ENCODE measurements at regions not wholly inside any gene's neighbourhood (a gene's known extent, or its start where the extent isn't known, plus 50 kb on each side); places are given as distances from the start of the nearest gene placed in this dataset.
"Not testable (repeated sequence)": the region's sequence is repeated elsewhere in the genome, so short reads cannot be mapped to it uniquely, and the experiment has no call there.

DNA sequence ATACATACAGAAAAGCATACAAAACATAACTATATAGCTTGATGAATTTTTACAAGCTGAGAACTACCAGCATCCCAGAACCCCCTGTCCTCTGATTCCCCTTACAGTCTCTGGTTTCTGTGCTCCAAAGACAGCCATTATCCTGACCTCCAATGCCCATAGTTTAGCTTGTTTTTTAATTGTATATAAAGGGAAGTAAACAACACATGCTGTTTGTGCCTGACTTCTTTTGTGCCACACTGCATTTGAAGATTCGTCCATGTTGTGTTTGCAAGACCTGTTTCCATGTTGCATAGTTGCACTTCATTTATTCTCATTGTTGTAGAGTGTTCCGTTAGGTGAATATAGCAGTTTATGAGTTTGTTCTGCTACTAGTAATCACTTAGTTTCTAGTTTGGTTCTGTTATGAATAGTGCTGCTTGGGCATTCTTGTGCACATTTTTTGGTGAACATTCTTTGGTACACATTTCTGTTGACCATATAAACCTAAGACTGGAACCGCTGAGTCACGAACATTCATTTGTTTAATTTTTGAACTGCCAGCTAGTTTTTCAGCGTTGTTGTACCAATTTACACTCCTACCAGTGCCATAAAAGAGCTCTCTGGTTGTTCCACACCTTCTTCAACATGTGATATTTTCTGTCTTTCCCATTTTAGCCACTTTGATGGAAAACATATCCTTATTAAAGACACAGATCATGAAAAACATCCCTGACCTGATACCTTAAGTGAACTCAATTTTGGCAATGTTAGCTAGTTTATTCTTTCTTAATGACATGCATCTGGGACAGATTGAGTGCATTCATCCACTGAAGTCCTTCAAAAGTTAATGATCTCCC, 78.1 kb upstream of the ANXA1 start:
- H3K27ac ChIP-seq, result no peak overlapping the region
- DNase-seq, result no peak
- H3K4me3 ChIP-seq, result no peak overlapping the region

GRCh38 chr9:73067074-73067473, 84.6 kb upstream of the ANXA1 start:
- Histone ChIP-seq H3K4me3 (no peak overlapping the region), H3K27ac (no peak overlapping the region)
- DNase-seq, result no peak

More for the DNA sequence above, 78.1 kb upstream of the ANXA1 start:
- no peaks in the 10 kb centered on the region for H3K4me1 ChIP-seq
- H3K27me3 ChIP-seq, result peaks cover 3% of the 10 kb centered on the region; the same call in 1 of the 2 replicates
- H3K9me3 ChIP-seq (replicated peaks), result no peaks in the 10 kb centered on the region
- H3K36me3 ChIP-seq, result no peaks in the 10 kb centered on the region

GRCh38 chr9:73065439-73065838, 86.2 kb upstream of the ANXA1 start:
- H3K4me3 ChIP-seq, result no peak overlapping the region
- H3K27ac ChIP-seq, result no peak overlapping the region
- no peaks in the 10 kb centered on the region for H3K4me1 ChIP-seq
- no peak for DNase-seq
- peaks cover 2% of the 10 kb centered on the region for H3K27me3 ChIP-seq
- no peaks in the 10 kb centered on the region for H3K36me3 ChIP-seq
- no peaks in the 10 kb centered on the region for H3K9me3 ChIP-seq (replicated peaks)

More at GRCh38 chr9:73067074-73067473, 84.6 kb upstream of the ANXA1 start:
- Histone ChIP-seq H3K27me3 (no peaks in the 10 kb centered on the region; the same call in 1 of the 2 replicates), H3K9me3 (replicated peaks) (no peaks in the 10 kb centered on the region), H3K4me1 (no peaks in the 10 kb centered on the region), H3K36me3 (no peaks in the 10 kb centered on the region)

DNA sequence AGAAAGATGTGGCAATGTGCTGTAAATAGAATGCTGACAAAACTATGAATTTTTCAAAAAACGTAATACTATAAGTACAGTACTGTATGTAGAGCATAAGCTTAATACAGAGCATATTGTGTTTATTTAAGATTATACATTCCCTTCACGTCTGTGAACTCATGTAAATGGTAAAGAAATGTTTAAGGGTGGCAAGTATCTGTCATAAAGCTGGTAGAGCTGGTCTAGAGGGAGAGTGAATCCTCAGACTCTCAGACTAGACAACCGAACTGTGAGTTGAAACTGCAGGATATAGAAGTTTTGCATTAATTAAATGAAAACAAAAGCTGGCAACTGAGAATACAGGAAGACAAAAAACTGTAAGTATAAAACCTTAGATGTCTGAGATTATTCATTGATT, 87.3 kb upstream of the ANXA1 start:
- H3K9me3 ChIP-seq (replicated peaks), result no peaks in the 10 kb centered on the region
- no peaks in the 10 kb centered on the region for H3K4me1 ChIP-seq
- no peak overlapping the region for H3K27ac ChIP-seq
- peaks cover 7% of the 10 kb centered on the region for H3K27me3 ChIP-seq
- no peak overlapping the region for H3K4me3 ChIP-seq
- no peak for DNase-seq
- no peaks in the 10 kb centered on the region for H3K36me3 ChIP-seq

- Histone ChIP-seq H3K4me1 (no peaks in the 10 kb centered on the region), H3K27me3 (peaks cover 7% of the 10 kb centered on the region; the same call in 1 of the 2 replicates), H3K9me3 (replicated peaks) (no peaks in the 10 kb centered on the region), H3K4me3 (no peak overlapping the region), H3K36me3 (no peaks in the 10 kb centered on the region), H3K27ac (no peak overlapping the region)
- no peak for DNase-seq
These were observed 90.5 kb upstream of the ANXA1 start for GRCh38 chr9:73061146-73061545.

GRCh38 chr9:73059247-73059646, 92.4 kb upstream of the ANXA1 start:
- Histone ChIP-seq H3K27ac (no peak overlapping the region), H3K36me3 (no peaks in the 10 kb centered on the region), H3K27me3 (peaks cover 7% of the 10 kb centered on the region; the same call in 1 of the 2 replicates), H3K4me3 (no peak overlapping the region), H3K9me3 (replicated peaks) (no peaks in the 10 kb centered on the region), H3K4me1 (no peaks in the 10 kb centered on the region)
- DNase-seq, result no peak

GRCh38 chr9:73056245-73056644, 95.4 kb upstream of the ANXA1 start:
- peaks cover 7% of the 10 kb centered on the region; the same call in 1 of the 2 replicates for H3K27me3 ChIP-seq
- H3K9me3 ChIP-seq (replicated peaks), result no peaks in the 10 kb centered on the region
- no peaks in the 10 kb centered on the region for H3K36me3 ChIP-seq
- H3K4me1 ChIP-seq, result no peaks in the 10 kb centered on the region; the same call in 1 of the 2 replicates
- no peak overlapping the region for H3K4me3 ChIP-seq
- DNase-seq, result no peak
- no peak overlapping the region for H3K27ac ChIP-seq

GRCh38 chr9:73054091-73054490, 97.6 kb upstream of the ANXA1 start:
- Histone ChIP-seq H3K27ac (no peak overlapping the region), H3K4me1 (peaks cover 3% of the 10 kb centered on the region), H3K9me3 (replicated peaks) (no peaks in the 10 kb centered on the region), H3K27me3 (no peaks in the 10 kb centered on the region), H3K36me3 (no peaks in the 10 kb centered on the region), H3K4me3 (no peak overlapping the region)
- no peak for DNase-seq

DNA sequence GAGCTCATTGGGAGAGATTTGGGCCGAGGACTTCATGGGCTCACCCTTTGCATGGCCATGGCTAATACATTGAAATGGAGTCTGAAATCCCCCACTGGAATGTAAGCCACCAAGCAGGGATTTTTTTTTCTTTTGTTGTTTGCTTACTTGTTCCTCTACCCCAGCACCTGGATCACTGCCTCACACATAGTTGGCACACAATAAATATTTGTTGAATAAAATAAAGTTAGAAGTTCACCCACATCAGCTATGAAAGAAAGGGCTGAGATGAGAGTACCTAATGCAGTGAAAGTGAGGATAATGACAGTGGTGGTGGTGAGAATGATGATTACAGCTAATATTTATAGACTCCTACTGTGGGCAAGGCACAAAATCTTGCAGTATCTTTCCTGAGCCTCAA, 98.1 kb upstream of the ANXA1 start:
- Histone ChIP-seq H3K4me1 (peaks cover 3% of the 10 kb centered on the region), H3K27me3 (no peaks in the 10 kb centered on the region), H3K9me3 (replicated peaks) (no peaks in the 10 kb centered on the region), H3K27ac (no peak overlapping the region), H3K4me3 (no peak overlapping the region), H3K36me3 (no peaks in the 10 kb centered on the region)
- no peak for DNase-seq

GRCh38 chr9:73050887-73051550, 98.2 kb upstream of the ALDH1A1 start:
- no peak overlapping the region for H3K27ac ChIP-seq
- H3K36me3 ChIP-seq, result no peaks in the 10 kb centered on the region
- H3K9me3 ChIP-seq (replicated peaks), result no peaks in the 10 kb centered on the region
- H3K4me3 ChIP-seq, result no peak overlapping the region
- no peaks in the 10 kb centered on the region for H3K27me3 ChIP-seq
- peak in 1 of 2 experiments; percentile 28 for DNase-seq
- H3K4me1 ChIP-seq, result peaks cover 3% of the 10 kb centered on the region

- Histone ChIP-seq H3K27me3 (no peaks in the 10 kb centered on the region), H3K4me1 (peaks cover 3% of the 10 kb centered on the region), H3K9me3 (replicated peaks) (no peaks in the 10 kb centered on the region), H3K36me3 (no peaks in the 10 kb centered on the region), H3K27ac (no peak overlapping the region), H3K4me3 (no peak overlapping the region)
- DNase-seq, result no peak
These were observed 97.4 kb upstream of the ALDH1A1 start for GRCh38 chr9:73050065-73050816.

GRCh38 chr9:73049280-73049679, 96.4 kb upstream of the ALDH1A1 start:
- peaks cover 3% of the 10 kb centered on the region for H3K4me1 ChIP-seq
- H3K27me3 ChIP-seq, result no peaks in the 10 kb centered on the region
- H3K27ac ChIP-seq, result no peak overlapping the region
- no peaks in the 10 kb centered on the region for H3K36me3 ChIP-seq
- DNase-seq, result no peak
- no peaks in the 10 kb centered on the region for H3K9me3 ChIP-seq (replicated peaks)
- no peak overlapping the region for H3K4me3 ChIP-seq

GRCh38 chr9:73046769-73047168, 93.9 kb upstream of the ALDH1A1 start:
- no peak for DNase-seq
- no peak overlapping the region for H3K4me3 ChIP-seq
- no peaks in the 10 kb centered on the region for H3K36me3 ChIP-seq
- H3K4me1 ChIP-seq, result peaks cover 9% of the 10 kb centered on the region
- no peaks in the 10 kb centered on the region for H3K27me3 ChIP-seq
- no peaks in the 10 kb centered on the region for H3K9me3 ChIP-seq (replicated peaks)
- no peak overlapping the region for H3K27ac ChIP-seq

- not testable (repeated sequence) for H3K9me3 ChIP-seq (replicated peaks); H3K4me1 ChIP-seq; DNase-seq; H3K27me3 ChIP-seq; H3K27ac ChIP-seq; H3K36me3 ChIP-seq; H3K4me3 ChIP-seq
These were observed 91.9 kb upstream of the ALDH1A1 start for GRCh38 chr9:73044776-73045175.

GRCh38 chr9:73042155-73042554, 89.3 kb upstream of the ALDH1A1 start:
- H3K27ac ChIP-seq, result no peak overlapping the region
- no peaks in the 10 kb centered on the region for H3K36me3 ChIP-seq
- no peak overlapping the region for H3K4me3 ChIP-seq
- DNase-seq, result peak in 1 of 2 experiments; percentile 37
- H3K27me3 ChIP-seq, result no peaks in the 10 kb centered on the region
- H3K4me1 ChIP-seq, result peaks cover 26% of the 10 kb centered on the region
- no peaks in the 10 kb centered on the region for H3K9me3 ChIP-seq (replicated peaks)

All from SJCRH30 (cell line).